ENCODE measurements at regions not wholly inside any gene's neighbourhood (a gene's known extent, or its start where the extent isn't known, plus 50 kb on each side); places are given as distances from the start of the nearest gene placed in this dataset.

- no peaks in the 10 kb centered on the region for H3K9me2 ChIP-seq (ENCODE audit: insufficient read depth)
- intact Hi-C loops (cut with micrococcal nuclease): no loop called here
- ChIA-PET RAD21 (ENCODE audit: low non-redundant PET in 1 of 2, low total read pairs in 2 of 2, uncharacterized antibody in 2 of 2, unreplicated experiment in 2 of 2) (no interaction called here), CTCF (no interaction called here), POLR2A (no interaction called here)
- no peaks in the 10 kb centered on the region for H3K9me3 ChIP-seq (ENCODE audit: control insufficient read depth in 1 of 2, insufficient read depth in 1 of 2, low read depth in 1 of 2, low read length in 2 of 2)
- no peaks in the 10 kb centered on the region for H3K79me2 ChIP-seq (ENCODE audit: insufficient read depth, low read length)
- H3K4me2 ChIP-seq (ENCODE audit: low read length): no peak overlapping the region
- ATAC-seq (no peak), DNase-seq (ENCODE audit: low read depth, low spot score) (no peak)
- no peak overlapping the region for H3K4me3 ChIP-seq (replicated peaks in 1 of 2; ENCODE audit: low read depth in 1 of 2, low read length in 2 of 2)
- no TSS peak for BruUV-seq (replicated peaks)
- H3K27ac ChIP-seq (ENCODE audit: low read depth, low read length): no peak overlapping the region
- no peaks in the 10 kb centered on the region for H4K20me1 ChIP-seq (ENCODE audit: insufficient read depth)
- TF ChIP-seq CEBPB (IDR thresholded peaks at IDR 0.05; ENCODE audit: low read depth): no peak
- TF ChIP-seq FOSL1 (IDR thresholded peaks at IDR 0.05; ENCODE audit: low read depth): no peak
- TF ChIP-seq, protein P1, sequence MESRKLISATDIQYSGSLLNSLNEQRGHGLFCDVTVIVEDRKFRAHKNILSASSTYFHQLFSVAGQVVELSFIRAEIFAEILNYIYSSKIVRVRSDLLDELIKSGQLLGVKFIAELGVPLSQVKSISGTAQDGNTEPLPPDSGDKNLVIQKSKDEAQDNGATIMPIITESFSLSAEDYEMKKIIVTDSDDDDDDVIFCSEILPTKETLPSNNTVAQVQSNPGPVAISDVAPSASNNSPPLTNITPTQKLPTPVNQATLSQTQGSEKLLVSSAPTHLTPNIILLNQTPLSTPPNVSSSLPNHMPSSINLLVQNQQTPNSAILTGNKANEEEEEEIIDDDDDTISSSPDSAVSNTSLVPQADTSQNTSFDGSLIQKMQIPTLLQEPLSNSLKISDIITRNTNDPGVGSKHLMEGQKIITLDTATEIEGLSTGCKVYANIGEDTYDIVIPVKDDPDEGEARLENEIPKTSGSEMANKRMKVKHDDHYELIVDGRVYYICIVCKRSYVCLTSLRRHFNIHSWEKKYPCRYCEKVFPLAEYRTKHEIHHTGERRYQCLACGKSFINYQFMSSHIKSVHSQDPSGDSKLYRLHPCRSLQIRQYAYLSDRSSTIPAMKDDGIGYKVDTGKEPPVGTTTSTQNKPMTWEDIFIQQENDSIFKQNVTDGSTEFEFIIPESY (IDR thresholded peaks at IDR 0.05; ENCODE audit: extremely low read depth, insufficient replicate concordance, low read length): no peak
- no peak for TF ChIP-seq SRF (IDR thresholded peaks at IDR 0.05; ENCODE audit: low read depth)
- TF ChIP-seq POLR2AphosphoS5 (IDR thresholded peaks at IDR 0.05; ENCODE audit: low read depth, low read length): no peak
- no peak for TF ChIP-seq ELF1 (IDR thresholded peaks at IDR 0.05; ENCODE audit: borderline replicate concordance, low read depth)
- no peak for TF ChIP-seq ZNF274 (IDR thresholded peaks at IDR 0.05; ENCODE audit: low read depth, low read length)
- TF ChIP-seq RAD21 (IDR thresholded peaks at IDR 0.05; ENCODE audit: low read depth): no peak
- no peak for TF ChIP-seq POLR2A (IDR thresholded peaks at IDR 0.05; ENCODE audit: borderline replicate concordance, extremely low read depth, insufficient read depth, insufficient read length)
- TF ChIP-seq TCF7L2 (IDR thresholded peaks at IDR 0.05; ENCODE audit: borderline replicate concordance, extremely low read depth, insufficient read depth, insufficient read length): no peak
- TF ChIP-seq ATF3 (IDR thresholded peaks at IDR 0.05): no peak
- no peaks in the 10 kb centered on the region for H3K36me3 ChIP-seq (ENCODE audit: control insufficient read depth in 1 of 2, insufficient read depth in 2 of 2, low read length in 2 of 2)
- no peak overlapping the region for H2AFZ ChIP-seq (ENCODE audit: low read depth, low read length, poor library complexity, severe bottlenecking)
- H3K4me1 ChIP-seq (ENCODE audit: control insufficient read depth in 1 of 2, insufficient read depth in 2 of 2, low read length in 2 of 2): no peaks in the 10 kb centered on the region
- 0 out of 2 replicates have a peak, but pooled peaks cover 3% of the 10 kb centered on the region for H3K27me3 ChIP-seq (ENCODE audit: insufficient read depth, low read length)
- H3K9ac ChIP-seq (ENCODE audit: low read length): no peak overlapping the region
Observed at GRCh38 chr1:57989877-57990276, 556.6 kb downstream of the OMA1 start.
